HT-29 (cell line): ENCODE measurements at regions not wholly inside any gene's neighbourhood (a gene's known extent, or its start where the extent isn't known, plus 50 kb on each side); places are given as distances from the start of the nearest gene placed in this dataset.
A peak's percentile ranks its signal among the peaks of the same experiment; 100 is the strongest.

Experiments used
- DNase-seq: peaks from one replicate; pipeline ENCODE4 v3.0.0-alpha.2; 2015; ENCODE audit warnings: low spot score

- DNase-seq: no peak
These were observed 483.9 kb downstream of the SH2D4B start for GRCh38 chr10:81021428-81022129.

- DNase-seq: no peak
These were observed 488.9 kb downstream of the SH2D4B start for GRCh38 chr10:81026591-81026990.

GRCh38 chr10:81027223-81027622 lies 489.5 kb downstream of the SH2D4B start:
- no peak for DNase-seq

GRCh38 chr10:81027706-81028105 lies 490.0 kb downstream of the SH2D4B start:
- no peak for DNase-seq

- no peak for DNase-seq
These were observed 494.1 kb downstream of the SH2D4B start for GRCh38 chr10:81031774-81032173.

GRCh38 chr10:81034383-81034782 lies 496.7 kb downstream of the SH2D4B start:
- DNase-seq: no peak

GRCh38 chr10:81036257-81036656 lies 498.6 kb downstream of the SH2D4B start:
- DNase-seq: no peak

- no peak for DNase-seq
These were observed 502.3 kb downstream of the SH2D4B start for GRCh38 chr10:81040031-81040430.

GRCh38 chr10:81040940-81041339 lies 503.2 kb downstream of the SH2D4B start:
- DNase-seq: no peak

- no peak for DNase-seq
These were observed 504.9 kb downstream of the SH2D4B start for GRCh38 chr10:81042647-81043046.

GRCh38 chr10:81065474-81065873 lies 527.8 kb downstream of the SH2D4B start:
- DNase-seq: no peak

GRCh38 chr10:81068460-81068859 lies 530.8 kb downstream of the SH2D4B start:
- no peak for DNase-seq

- no peak for DNase-seq
These were observed 533.5 kb downstream of the SH2D4B start for GRCh38 chr10:81071087-81071796.

- no peak for DNase-seq
These were observed 535.5 kb downstream of the SH2D4B start for GRCh38 chr10:81073155-81073554.

GRCh38 chr10:81081887-81082620 lies 544.4 kb downstream of the SH2D4B start:
- DNase-seq: peak; percentile 8

GRCh38 chr10:81082621-81083376 lies 545.1 kb downstream of the SH2D4B start:
- no peak for DNase-seq

GRCh38 chr10:81093056-81093455 lies 555.4 kb downstream of the SH2D4B start:
- DNase-seq: no peak

- DNase-seq: no peak
These were observed 557.5 kb downstream of the SH2D4B start for GRCh38 chr10:81095238-81095637.

- no peak for DNase-seq
These were observed 558.9 kb downstream of the SH2D4B start for GRCh38 chr10:81096558-81096957.

- DNase-seq: no peak
These were observed 563.4 kb downstream of the SH2D4B start for GRCh38 chr10:81101062-81101461.

- no peak for DNase-seq
These were observed 566.8 kb downstream of the SH2D4B start for GRCh38 chr10:81104494-81104893.
